CMK (cell line): ENCODE measurements at regions not wholly inside any gene's neighbourhood (a gene's known extent, or its start where the extent isn't known, plus 50 kb on each side); places are given as distances from the start of the nearest gene placed in this dataset.
"Not testable (repeated sequence)": the region's sequence is repeated elsewhere in the genome, so short reads cannot be mapped to it uniquely, and the experiment has no call there.

ENCODE experiments used
- DNase-seq: peaks from one replicate; pipeline ENCODE4 v3.0.0-alpha.2; 2010; ENCODE audit warnings: low read depth

DNA sequence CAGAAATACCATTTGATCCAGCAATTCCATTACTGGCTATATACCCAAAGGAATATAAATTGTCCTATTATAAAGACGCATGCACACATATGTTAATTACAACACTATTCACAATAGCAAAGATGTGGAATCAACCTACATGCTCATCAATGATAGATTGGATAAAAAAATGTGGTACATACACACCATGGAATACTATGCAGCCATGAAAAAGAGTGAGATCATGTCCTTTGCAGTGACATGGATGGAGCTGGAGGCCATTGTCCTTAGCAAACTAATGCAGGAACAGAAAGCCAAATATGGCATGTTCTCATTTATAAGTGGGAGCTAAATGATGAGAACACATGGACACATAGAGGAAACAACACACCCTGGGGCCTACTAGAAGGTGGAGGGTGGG lies 78.3 kb upstream of the EED start:
- DNase-seq = not testable (repeated sequence)

GRCh38 chr11:86164106-86164505 lies 80.4 kb upstream of the EED start:
- no peak for DNase-seq

DNA sequence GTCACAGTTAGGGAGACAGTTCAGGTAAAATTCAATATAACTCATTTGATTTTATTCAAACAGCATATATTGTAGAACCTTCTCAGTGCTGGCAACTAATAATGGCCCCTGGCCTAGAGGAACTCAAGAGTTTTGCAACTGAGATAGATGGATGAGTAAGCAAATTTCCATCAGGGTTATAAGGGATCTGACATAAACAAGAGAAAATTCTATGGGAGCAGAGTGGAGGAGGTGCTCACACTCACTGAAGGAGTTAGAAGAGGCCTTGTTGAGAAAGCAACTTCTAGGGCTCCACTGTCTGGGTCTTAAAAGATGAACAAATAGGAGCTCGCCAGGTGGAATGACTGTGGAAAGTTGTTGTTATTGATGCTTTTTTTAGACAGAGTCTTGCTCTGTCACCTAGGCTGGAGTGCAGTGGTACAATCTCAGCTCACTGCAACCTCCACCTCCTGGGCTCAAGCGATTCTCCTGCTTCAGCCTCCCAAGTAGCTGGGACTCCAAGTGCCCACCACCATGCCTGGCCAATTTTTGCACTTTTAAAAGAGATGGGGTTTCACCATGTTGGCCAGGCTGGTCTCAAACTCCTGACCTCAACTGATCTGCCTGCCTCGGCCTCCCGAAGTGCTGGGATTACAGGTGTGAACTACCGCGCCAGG lies 81.2 kb upstream of the EED start:
- not testable (repeated sequence) for DNase-seq

DNA sequence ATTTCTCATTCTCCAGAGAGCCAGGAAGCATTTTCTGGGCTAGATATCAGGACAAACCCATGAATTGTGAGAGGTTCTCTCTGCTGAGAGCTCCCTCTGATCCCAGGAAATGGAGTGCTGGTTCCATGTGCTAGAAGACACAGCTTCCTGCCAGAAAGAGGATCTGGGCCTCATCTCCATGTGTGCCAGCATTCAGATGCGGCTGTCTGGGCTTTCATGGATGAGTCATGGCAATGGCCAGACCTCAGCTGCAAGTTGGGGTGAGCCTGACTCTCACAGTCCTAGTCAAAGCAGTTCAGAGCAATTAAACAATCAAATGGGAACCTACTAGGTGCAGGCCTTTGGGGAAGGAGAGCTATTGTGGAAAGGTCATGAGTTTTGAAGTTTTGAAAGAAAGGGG lies 82.3 kb upstream of the EED start:
- no peak for DNase-seq

DNA sequence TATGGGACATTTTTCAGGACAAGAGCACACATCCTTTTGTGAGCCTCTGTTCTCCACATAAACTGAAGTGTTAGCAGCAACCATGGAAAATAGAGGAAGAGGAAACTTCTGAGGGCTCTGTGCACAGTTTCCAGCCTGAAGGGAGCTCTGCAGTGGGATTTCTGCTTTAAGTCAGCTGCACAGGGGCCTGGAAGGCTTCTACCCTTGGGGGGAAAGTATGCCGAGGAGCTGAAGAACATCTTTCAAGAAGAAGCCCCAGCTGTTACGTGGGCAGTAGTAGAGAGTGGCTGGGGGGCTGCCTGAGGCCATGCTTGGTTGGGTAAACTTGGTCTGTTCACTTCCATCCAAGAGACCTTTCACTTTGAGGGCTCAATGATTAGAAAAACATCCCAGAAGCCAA lies 82.7 kb upstream of the EED start:
- no peak for DNase-seq

GRCh38 chr11:86161336-86161735 lies 83.2 kb upstream of the EED start:
- no peak for DNase-seq

GRCh38 chr11:86160541-86161149 lies 83.9 kb upstream of the EED start:
- DNase-seq = no peak

DNA sequence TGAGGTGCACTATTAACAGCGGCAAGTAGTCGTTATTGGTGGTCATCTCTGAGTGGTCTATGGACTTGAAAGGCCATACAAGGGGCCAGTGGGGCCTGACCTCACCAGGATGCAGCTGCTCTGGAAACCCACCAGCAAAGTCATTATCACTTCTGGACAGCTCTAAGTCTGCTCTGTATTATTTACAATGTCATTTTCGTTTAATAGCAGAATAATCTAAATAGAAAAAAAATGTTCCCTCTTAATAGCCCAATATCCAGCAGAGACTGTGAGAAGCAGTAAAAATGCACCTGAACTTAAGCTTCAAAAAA lies 85.0 kb upstream of the EED start:
- DNase-seq = no peak

- DNase-seq = no peak
Observed at GRCh38 chr11:86158704-86159580, 85.6 kb upstream of the EED start.

DNA sequence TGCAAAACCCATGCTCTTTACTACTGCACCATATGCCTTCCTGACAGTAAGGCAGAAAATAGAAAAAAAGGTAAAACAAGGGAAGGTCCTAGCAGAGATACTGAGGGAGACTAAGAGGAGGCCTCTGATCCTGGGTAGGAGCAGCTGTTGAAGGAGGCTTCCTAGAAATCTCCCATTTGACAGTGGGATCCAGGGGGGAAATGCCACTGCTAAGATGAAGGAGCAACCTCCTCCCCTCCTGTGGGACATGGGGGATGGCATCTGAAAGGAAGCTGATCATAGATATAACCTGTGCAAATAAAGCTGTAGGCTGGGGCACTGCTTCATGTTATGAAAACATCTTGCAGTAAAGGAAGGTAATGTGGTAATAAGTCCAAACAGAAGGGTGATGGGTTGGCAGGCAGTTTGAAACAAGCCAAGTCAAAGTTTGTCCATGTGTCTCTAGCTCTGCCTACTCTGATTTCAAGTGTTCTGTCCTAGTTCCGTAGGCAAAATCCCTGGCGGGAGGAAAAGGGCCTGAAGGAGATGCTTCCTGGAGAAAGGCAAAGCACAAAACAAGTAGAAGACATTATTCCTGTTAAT lies 86.7 kb upstream of the EED start:
- no peak for DNase-seq

DNA sequence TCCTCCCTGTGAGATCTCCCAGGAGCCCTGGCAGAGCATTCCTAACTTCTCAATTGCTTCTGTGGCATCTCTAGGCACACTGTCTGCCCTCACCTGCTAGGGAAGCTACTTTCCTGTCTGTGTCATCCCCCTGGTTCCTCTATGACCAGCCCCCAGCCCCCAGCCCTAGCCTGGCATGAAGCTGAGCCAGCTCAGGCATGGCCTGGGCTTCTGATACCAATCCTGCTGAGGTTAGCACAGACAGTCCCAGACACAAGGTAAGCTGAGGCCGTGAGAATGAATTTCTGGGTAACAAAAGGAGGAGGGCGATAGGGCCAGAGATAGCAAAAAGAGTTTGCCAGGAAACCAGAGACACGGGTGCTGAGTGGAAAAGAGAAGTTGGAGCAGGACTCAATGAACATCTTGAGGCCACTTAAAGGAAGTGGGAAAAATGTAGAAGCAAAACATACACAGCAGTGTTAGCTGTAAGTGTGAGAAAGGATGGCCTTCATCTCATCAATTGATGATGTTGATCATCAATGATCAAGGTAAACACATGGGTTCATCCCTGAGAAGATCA lies 87.6 kb upstream of the PICALM start:
- DNase-seq = no peak

GRCh38 chr11:86155200-86155844 lies 86.4 kb upstream of the PICALM start:
- DNase-seq = no peak

DNA sequence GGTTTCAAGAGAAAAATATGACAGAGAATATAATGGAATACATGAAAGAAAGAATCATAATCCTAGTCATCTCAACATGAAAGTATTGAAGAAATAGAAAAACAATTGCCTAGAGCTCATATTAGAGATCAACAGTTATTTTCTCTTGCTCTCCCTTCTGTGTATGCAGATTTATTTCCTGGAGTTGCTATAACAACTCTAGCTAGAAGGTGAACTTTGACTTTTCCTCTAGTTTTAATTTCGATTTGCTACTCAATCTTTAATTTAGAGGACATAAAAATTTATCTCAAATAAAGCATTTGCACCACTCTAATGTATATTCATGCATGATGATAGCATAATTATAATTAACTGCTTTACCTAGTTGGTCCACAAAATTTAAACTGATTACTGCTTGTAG lies 84.6 kb upstream of the PICALM start:
- DNase-seq = no peak

- DNase-seq = no peak
Observed at GRCh38 chr11:86152901-86153300, 84.0 kb upstream of the PICALM start.

DNA sequence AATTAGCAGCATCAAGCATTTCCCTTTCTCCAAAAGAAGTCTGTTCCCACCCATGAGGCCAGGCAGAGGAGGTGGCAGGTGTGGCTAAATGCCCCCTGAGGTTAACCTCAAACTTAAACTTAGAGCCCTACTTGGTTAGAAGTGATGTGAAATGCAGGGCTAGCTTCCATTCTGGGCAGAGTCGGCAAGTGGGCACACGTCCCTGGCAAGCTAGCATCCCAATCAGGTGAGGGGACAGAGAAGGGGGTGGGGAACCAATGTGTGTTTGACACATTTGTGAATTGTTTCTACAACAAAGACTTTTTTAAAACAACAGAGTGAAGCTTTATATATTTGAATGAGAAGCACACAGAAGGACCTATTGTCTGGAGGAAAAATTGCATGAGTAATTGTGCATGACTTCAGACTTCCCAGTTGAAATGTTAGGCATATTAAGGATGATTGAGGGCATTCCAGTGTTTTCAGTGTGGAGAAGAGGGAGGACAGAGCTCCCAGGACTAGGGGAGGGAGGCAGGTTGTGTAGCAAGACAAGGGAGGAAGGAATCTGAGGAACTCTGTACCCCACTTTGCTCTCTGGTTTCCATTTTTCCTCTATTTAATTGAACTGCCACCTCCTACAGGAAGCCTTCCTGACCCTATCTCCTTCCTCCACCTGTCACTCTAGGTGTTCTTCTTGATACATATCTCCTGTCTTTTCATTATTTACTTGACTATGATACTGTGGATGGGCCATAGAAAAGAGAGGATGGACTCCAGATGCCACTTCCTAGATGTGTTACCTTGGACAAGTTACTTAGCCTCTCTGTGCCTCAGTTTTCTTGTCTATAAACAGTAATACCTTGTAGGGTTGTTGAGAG lies 83.3 kb upstream of the PICALM start:
- no peak for DNase-seq

GRCh38 chr11:86151174-86152005 lies 82.5 kb upstream of the PICALM start:
- peak; percentile 87 for DNase-seq

- DNase-seq = no peak
Observed at GRCh38 chr11:86150847-86151173, 81.9 kb upstream of the PICALM start.

DNA sequence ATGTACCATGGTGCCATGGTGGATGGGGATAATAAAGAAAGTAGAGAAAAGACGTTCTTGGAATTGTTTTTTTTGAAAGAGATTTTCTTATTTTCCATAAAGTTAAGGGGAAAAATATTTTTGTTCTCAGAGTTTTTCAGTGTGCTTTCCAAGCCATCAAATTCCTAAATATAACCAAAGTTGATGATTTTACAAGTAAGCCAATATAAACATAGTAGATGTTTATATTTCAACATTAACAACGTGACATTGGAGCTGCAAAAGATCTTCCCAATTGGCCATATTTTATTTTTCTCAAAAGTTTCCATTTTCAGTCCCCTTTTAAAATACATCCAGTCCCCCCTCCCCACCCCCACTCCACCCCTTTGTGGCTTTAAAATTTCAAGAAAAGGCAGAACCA lies 80.9 kb upstream of the PICALM start:
- DNase-seq = no peak

DNA sequence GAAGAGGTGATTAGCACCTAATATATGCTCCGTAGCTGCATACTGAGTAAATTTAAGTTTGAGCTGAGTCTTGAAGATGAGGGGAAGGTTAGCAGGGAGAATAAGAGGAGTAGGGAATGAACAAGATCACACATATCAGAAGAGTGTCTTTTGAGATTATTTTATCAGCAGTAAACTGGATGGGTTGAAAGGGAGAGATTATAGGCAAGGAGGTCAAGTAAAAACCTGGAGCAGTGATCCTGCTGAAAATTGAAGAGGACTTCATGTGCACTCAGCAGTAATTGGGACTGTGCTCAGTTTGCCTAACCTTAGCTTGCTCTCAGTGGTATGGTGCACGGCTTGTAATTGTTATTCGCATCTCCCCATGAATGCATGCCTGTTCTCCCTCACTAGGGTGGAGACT lies 79.5 kb upstream of the PICALM start:
- no peak for DNase-seq

GRCh38 chr11:86147004-86147403 lies 78.1 kb upstream of the PICALM start:
- DNase-seq = no peak
